Glutamatergic neuron (in vitro differentiated cells): ENCODE measurements at regions not wholly inside any gene's neighbourhood (a gene's known extent, or its start where the extent isn't known, plus 50 kb on each side); places are given as distances from the start of the nearest gene placed in this dataset.
"Not testable (repeated sequence)": the region's sequence is repeated elsewhere in the genome, so short reads cannot be mapped to it uniquely, and the experiment has no call there.

Experiments used
- DNase-seq: peaks from one replicate; pipeline ENCODE4 v3.0.0; 2022
- H3K27ac Mint-ChIP-seq: one replicate; pipeline ENCODE4 v1.8.0; 2020; ENCODE audit warnings: mild to moderate bottlenecking, mixed read lengths, inconsistent platforms; ENCODE audit not compliant: unreplicated experiment
- H3K27me3 Mint-ChIP-seq: one replicate; pipeline ENCODE4 v1.8.0; 2020; ENCODE audit warnings: mild to moderate bottlenecking, moderate library complexity, mixed read lengths, inconsistent platforms; ENCODE audit not compliant: unreplicated experiment
- H3K36me3 Mint-ChIP-seq: one replicate; pipeline ENCODE4 v1.8.0; 2020; ENCODE audit warnings: mild to moderate bottlenecking, mixed read lengths, inconsistent platforms; ENCODE audit not compliant: unreplicated experiment
- H3K4me1 Mint-ChIP-seq: one replicate; pipeline ENCODE4 v1.8.0; 2020; ENCODE audit warnings: mild to moderate bottlenecking, low read depth, mixed read lengths, inconsistent platforms; ENCODE audit not compliant: unreplicated experiment
- H3K4me3 Mint-ChIP-seq: one replicate; pipeline ENCODE4 v1.8.0; 2020; ENCODE audit warnings: mild to moderate bottlenecking, mixed read lengths, inconsistent platforms; ENCODE audit not compliant: unreplicated experiment
- H3K9me3 Mint-ChIP-seq: one replicate; pipeline ENCODE4 v1.8.0; 2020; ENCODE audit warnings: mild to moderate bottlenecking, moderate library complexity, mixed read lengths, inconsistent platforms; ENCODE audit not compliant: unreplicated experiment
- CTCF ChIP-seq: fragments of 200-600 bp; sonication (generic); IDR thresholded peaks from one replicate; pipeline ENCODE4 v1.5.0; 2021; ENCODE audit not compliant: partially characterized antibody, unreplicated experiment

GRCh38 chr4:112708772-112709171 lies 71.8 kb downstream of the LARP7 start:
- H3K36me3 Mint-ChIP-seq, result no peaks in the 10 kb centered on the region
- no peak overlapping the region for H3K4me3 Mint-ChIP-seq
- no peak overlapping the region for H3K27ac Mint-ChIP-seq
- peaks cover 9% of the 10 kb centered on the region for H3K4me1 Mint-ChIP-seq
- no peak for TF ChIP-seq CTCF
- H3K27me3 Mint-ChIP-seq, result peaks cover 14% of the 10 kb centered on the region
- DNase-seq, result no peak
- H3K9me3 Mint-ChIP-seq, result peaks cover 5% of the 10 kb centered on the region

GRCh38 chr4:112714922-112715901 lies 78.3 kb downstream of the LARP7 start:
- TF ChIP-seq CTCF, result no peak
- no peaks in the 10 kb centered on the region for H3K27me3 Mint-ChIP-seq
- no peaks in the 10 kb centered on the region for H3K9me3 Mint-ChIP-seq
- DNase-seq, result no peak
- H3K36me3 Mint-ChIP-seq, result no peaks in the 10 kb centered on the region
- H3K27ac Mint-ChIP-seq, result no peak overlapping the region
- H3K4me1 Mint-ChIP-seq, result no peaks in the 10 kb centered on the region
- no peak overlapping the region for H3K4me3 Mint-ChIP-seq

DNA sequence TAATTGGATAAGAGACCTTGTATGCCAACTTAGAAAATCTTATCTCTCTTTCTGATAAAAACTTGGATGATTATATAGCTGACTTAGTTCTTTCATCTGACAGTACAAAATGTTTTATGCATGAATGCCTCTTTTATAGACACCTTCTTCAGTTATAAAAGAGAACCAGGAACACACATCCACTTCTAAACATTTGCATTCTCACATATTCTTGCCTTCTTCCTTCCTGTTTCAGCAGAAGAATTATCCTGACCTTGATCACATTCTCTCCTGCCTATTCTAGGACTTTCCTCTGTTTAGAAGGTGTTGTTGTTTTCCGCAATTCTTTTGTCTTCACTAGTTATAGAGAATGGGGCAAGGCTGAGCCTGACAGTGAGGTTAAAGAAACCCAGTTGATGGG lies 80.9 kb downstream of the LARP7 start:
- H3K4me1 Mint-ChIP-seq, result no peaks in the 10 kb centered on the region
- no peaks in the 10 kb centered on the region for H3K9me3 Mint-ChIP-seq
- no peak overlapping the region for H3K4me3 Mint-ChIP-seq
- no peak for DNase-seq
- no peak for TF ChIP-seq CTCF
- H3K27me3 Mint-ChIP-seq, result no peaks in the 10 kb centered on the region
- no peaks in the 10 kb centered on the region for H3K36me3 Mint-ChIP-seq
- H3K27ac Mint-ChIP-seq, result no peak overlapping the region

DNA sequence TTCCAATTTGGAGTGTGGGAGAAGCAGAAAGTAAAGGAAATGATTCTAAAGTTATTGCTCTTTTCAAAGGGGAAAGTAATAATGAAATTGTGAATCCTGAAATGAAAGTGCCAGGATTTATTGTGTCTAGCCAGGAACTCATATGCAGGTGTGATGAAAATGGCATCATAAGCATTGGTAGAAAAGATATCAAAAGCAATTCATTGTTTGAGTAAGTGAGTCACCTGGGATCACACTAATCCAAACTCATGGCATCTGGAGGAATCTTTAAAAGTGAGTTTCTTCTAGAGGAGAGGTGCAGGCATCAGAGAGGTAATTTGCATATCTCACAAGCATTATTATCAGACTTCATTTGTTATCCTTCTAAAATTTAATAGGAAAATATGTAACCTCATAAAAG lies 84.7 kb downstream of the LARP7 start:
- no peaks in the 10 kb centered on the region for H3K9me3 Mint-ChIP-seq
- DNase-seq, result no peak
- H3K4me3 Mint-ChIP-seq, result no peak overlapping the region
- peaks cover 4% of the 10 kb centered on the region for H3K36me3 Mint-ChIP-seq
- no peak for TF ChIP-seq CTCF
- H3K4me1 Mint-ChIP-seq, result no peaks in the 10 kb centered on the region
- no peak overlapping the region for H3K27ac Mint-ChIP-seq
- H3K27me3 Mint-ChIP-seq, result no peaks in the 10 kb centered on the region

GRCh38 chr4:112726041-112726440 lies 89.1 kb downstream of the LARP7 start:
- Mint-ChIP-seq H3K27ac (no peak overlapping the region), H3K4me1 (no peaks in the 10 kb centered on the region), H3K9me3 (no peaks in the 10 kb centered on the region), H3K27me3 (no peaks in the 10 kb centered on the region), H3K4me3 (no peak overlapping the region), H3K36me3 (peaks cover 4% of the 10 kb centered on the region)
- no peak for DNase-seq
- TF ChIP-seq CTCF, result no peak

- not testable (repeated sequence) for H3K27me3 Mint-ChIP-seq, H3K4me1 Mint-ChIP-seq, DNase-seq, H3K4me3 Mint-ChIP-seq, H3K9me3 Mint-ChIP-seq, H3K36me3 Mint-ChIP-seq, H3K27ac Mint-ChIP-seq
Measured at GRCh38 chr4:112727728-112728127, 90.8 kb downstream of the LARP7 start.
